K562 (cell line): ENCODE measurements at regions not wholly inside any gene's neighbourhood (a gene's known extent, or its start where the extent isn't known, plus 50 kb on each side); places are given as distances from the start of the nearest gene placed in this dataset.

Experiments used
- ATAC-seq: fragments of 200-7000 bp; cut with Tn5 transposase; 3 replicates; pipeline ENCODE4 v1.9.1; 2020; ENCODE audit warnings: moderate library complexity
- BruUV-seq: library from RNA; stranded (reverse); fragments of 400-500 nt; replicated peaks from 2 replicates; lab custom pipeline; 2021; lab: Mats Ljungman, UMichigan
- CTCF ChIA-PET: fragments of 300-600 bp; formaldehyde crosslinking; extraction: SDS; loops from one replicate; lab custom pipeline; 2021; ENCODE audit warnings: low intra/inter-chr PET ratio; lab: Yijun Ruan, JAX
- POLR2A ChIA-PET: fragments of 300-600, 350-650 bp; sonication (Branson Sonifier 250); formaldehyde crosslinking; extraction: SDS; loops from one replicate; lab custom pipeline; 2021; ENCODE audit warnings: antibody characterized with exemption, inconsistent platforms; lab: Yijun Ruan, JAX
- DNase-seq, 4 experiments: peaks; one replicate each; pipeline versions ENCODE4 v3.0.0 to v3.0.0-alpha.2; 2011 to 2018; ENCODE audit warnings: low spot score in 3 of 4, mixed read lengths in 3 of 4; ENCODE audit errors: extremely low read depth in 1 of 4
- FAIRE-seq: peaks from 2 replicates; lab custom pipeline; 2011; peaks lifted over from hg19 to GRCh38; lab: Jason Lieb, UNC
- H2AFZ ChIP-seq: 2 replicates; pipeline ENCODE4 v1.6.0; 2011; ENCODE audit warnings: low read depth, low read length, control low read depth, inconsistent platforms
- H3K27ac ChIP-seq: fragments of 200-600 bp; 3 replicates; pipeline ENCODE4 v1.8.0; 2011; ENCODE audit warnings: low read depth, mild to moderate bottlenecking, control low read depth, inconsistent platforms, low read length, moderate library complexity, mixed read lengths; ENCODE audit errors: extremely low read depth
- H3K27me3 ChIP-seq, 2 experiments: fragments of 300-600 bp in 1 of 2; 2 replicates in 1 of 2; 3 replicates in 1 of 2; pipeline versions ENCODE4 v1.6.0 to v1.8.0; 2011; ENCODE audit warnings: inconsistent platforms in 2 of 2, low read length in 2 of 2, mild to moderate bottlenecking in 1 of 2, mixed read lengths in 1 of 2, moderate library complexity in 1 of 2; ENCODE audit not compliant: control insufficient read depth in 2 of 2, insufficient read depth in 2 of 2
- H3K36me3 ChIP-seq: fragments of 300-600 bp; 3 replicates; pipeline ENCODE4 v1.8.0; 2011; ENCODE audit warnings: mild to moderate bottlenecking, low read length, inconsistent platforms; ENCODE audit not compliant: control insufficient read depth, insufficient read depth
- H3K4me1 ChIP-seq, 2 experiments: fragments of 200-600 bp in 1 of 2; replicated peaks in 1 of 2; 2 replicates in 1 of 2; 3 replicates in 1 of 2; pipeline versions ENCODE4 v1.5.1 to v1.8.0; 2011; ENCODE audit warnings: inconsistent platforms in 2 of 2, low read length in 2 of 2, mild to moderate bottlenecking in 1 of 2, mixed read lengths in 1 of 2, moderate library complexity in 1 of 2; ENCODE audit not compliant: control insufficient read depth in 2 of 2, insufficient read depth in 2 of 2
- H3K4me2 ChIP-seq: 2 replicates; pipeline ENCODE4 v1.6.1; 2011; ENCODE audit warnings: low read length, control low read depth, inconsistent platforms, mixed read lengths; ENCODE audit not compliant: insufficient read depth
- H3K4me3 ChIP-seq: fragments of 200-600 bp; sonication (generic), shearing (Covaris generic); 2 replicates; pipeline ENCODE4 v1.5.1; 2016; ENCODE audit warnings: control low read depth, inconsistent platforms
- H3K79me2 ChIP-seq: fragments of 200-600 bp; 3 replicates; pipeline ENCODE4 v1.8.0; 2011; ENCODE audit warnings: low read length, inconsistent platforms; ENCODE audit not compliant: control insufficient read depth, insufficient read depth
- H3K9ac ChIP-seq, 2 experiments: 2 replicates each; pipeline versions ENCODE4 v1.6.0 to v1.6.1; 2011; ENCODE audit warnings: low read depth in 2 of 2, low read length in 2 of 2, control low read depth in 1 of 2, inconsistent platforms in 1 of 2, mild to moderate bottlenecking in 1 of 2, mixed read lengths in 1 of 2; ENCODE audit not compliant: insufficient read depth in 1 of 2
- H3K9me1 ChIP-seq: one replicate; pipeline ENCODE4 v1.6.0; 2011; ENCODE audit warnings: inconsistent platforms, mild to moderate bottlenecking, low read length, moderate library complexity; ENCODE audit not compliant: control insufficient read depth, insufficient read depth
- H3K9me3 ChIP-seq: replicated peaks from 2 replicates; pipeline ENCODE4 v1.5.1; 2011; ENCODE audit warnings: low read depth, low read length, inconsistent platforms; ENCODE audit not compliant: control insufficient read depth, insufficient read depth
- H4K20me1 ChIP-seq: replicated peaks from 2 replicates; pipeline ENCODE4 v1.6.1; 2011; ENCODE audit warnings: low read length, inconsistent platforms, mixed read lengths; ENCODE audit not compliant: control insufficient read depth, insufficient read depth
- DMBX1 ChIP-seq: fragments of 250-450 bp; sonication (Bioruptor Pico); IDR thresholded peaks from 2 replicates; pipeline ENCODE4 v1.8.0; 2022; ENCODE audit warnings: inconsistent platforms, mild to moderate bottlenecking, moderate library complexity, borderline replicate concordance
- FOXK1 ChIP-seq: sonication (generic); formaldehyde crosslinking; IDR thresholded peaks from 2 replicates; pipeline ENCODE4 v1.8.0; 2022; ENCODE audit warnings: missing genetic modification reagents, mild to moderate bottlenecking, borderline replicate concordance
- KLF13 ChIP-seq: fragments of 450-650 bp; IDR thresholded peaks from 2 replicates; pipeline ENCODE4 v1.6.1; 2016; ENCODE audit warnings: missing genetic modification characterization, low read depth, mild to moderate bottlenecking, missing compliant biosample characterization, moderate library complexity, borderline replicate concordance
- MAFG ChIP-seq: fragments of 450-650 bp; conservative IDR thresholded peaks from 2 replicates; pipeline ENCODE4 v1.6.1; 2016; ENCODE audit warnings: missing genetic modification characterization, missing compliant biosample characterization
- MXD1 ChIP-seq: fragments of 250-450 bp; sonication (Bioruptor Pico); IDR thresholded peaks from 2 replicates; pipeline ENCODE4 v1.8.0; 2021; ENCODE audit warnings: borderline replicate concordance, mild to moderate bottlenecking, moderate library complexity; ENCODE audit not compliant: poor library complexity, severe bottlenecking
- NFYB ChIP-seq: IDR thresholded peaks from 2 replicates; pipeline ENCODE4 v1.6.1; 2011; ENCODE audit warnings: mild to moderate bottlenecking, moderate library complexity; ENCODE audit not compliant: insufficient read length; ENCODE audit errors: extremely low read depth
- RBM15 ChIP-seq: fragments of 200-400 bp; formaldehyde crosslinking; IDR thresholded peaks from 2 replicates; pipeline ENCODE4 v1.6.1; 2018; ENCODE audit warnings: mild to moderate bottlenecking, low read length, moderate library complexity; ENCODE audit not compliant: insufficient read depth
- SFPQ ChIP-seq: fragments of 200-400 bp; formaldehyde crosslinking; IDR thresholded peaks from 2 replicates; pipeline ENCODE4 v1.6.1; 2017; ENCODE audit warnings: mild to moderate bottlenecking, low read depth, low read length, moderate library complexity
- SMC3 ChIP-seq: conservative IDR thresholded peaks from 2 replicates; pipeline ENCODE4 v1.6.1; 2011; ENCODE audit warnings: low read depth, low read length, improper control_type of control experiment; ENCODE audit not compliant: insufficient read depth
- ZNF395 ChIP-seq: fragments of 200-800 bp; sonication (Bioruptor generic); IDR thresholded peaks from 2 replicates; pipeline ENCODE4 v1.6.1; 2017; ENCODE audit warnings: missing genetic modification characterization, missing compliant biosample characterization
- ZNF668 ChIP-seq: fragments of 250-450 bp; sonication (Bioruptor Pico); IDR thresholded peaks from 2 replicates; pipeline ENCODE4 v1.8.0; 2022; ENCODE audit warnings: mild to moderate bottlenecking, inconsistent platforms
- WGBS: fragments of 100-300 bp; shearing (Covaris generic); methylation state at CpG from one replicate; pipeline ENCODE4 v1.1.6; 2016; ENCODE audit warnings: low coverage, mixed read lengths; ENCODE audit not compliant: insufficient coverage; ENCODE audit errors: missing lambda C conversion rate; 5-methylcytosine and 5-hydroxymethylcytosine counted together
- in situ Hi-C: fragments of 300-500 bp; cut with MboI; formaldehyde crosslinking; loops from 4 replicates; pipeline ENCODE4 v1.15.0; 2018; ENCODE audit warnings: inconsistent platforms, mixed read lengths
- intact Hi-C: fragments of 100-400 bp; cut with micrococcal nuclease; formaldehyde crosslinking; loops from 2 replicates; pipeline ENCODE4 v1.14.2; 2022
- TF ChIP-seq, protein P1 (sequence below): fragments of 250-450 bp; sonication (Bioruptor Pico); IDR thresholded peaks from 2 replicates; pipeline ENCODE4 v1.9.0; 2021; ENCODE audit warnings: mild to moderate bottlenecking, inconsistent platforms
- TF ChIP-seq, protein P2 (sequence below), 2 experiments: fragments of 450-650 bp in 1 of 2; sonication (generic) in 1 of 2; formaldehyde crosslinking in 1 of 2; IDR thresholded peaks in 1 of 2; conservative IDR thresholded peaks in 1 of 2; 2 replicates each; pipeline versions ENCODE4 v1.6.1 to v1.8.1; 2016 to 2023; ENCODE audit warnings: mild to moderate bottlenecking in 2 of 2, moderate library complexity in 2 of 2, inconsistent platforms in 1 of 2, missing genetic modification reagents in 1 of 2

DNA sequence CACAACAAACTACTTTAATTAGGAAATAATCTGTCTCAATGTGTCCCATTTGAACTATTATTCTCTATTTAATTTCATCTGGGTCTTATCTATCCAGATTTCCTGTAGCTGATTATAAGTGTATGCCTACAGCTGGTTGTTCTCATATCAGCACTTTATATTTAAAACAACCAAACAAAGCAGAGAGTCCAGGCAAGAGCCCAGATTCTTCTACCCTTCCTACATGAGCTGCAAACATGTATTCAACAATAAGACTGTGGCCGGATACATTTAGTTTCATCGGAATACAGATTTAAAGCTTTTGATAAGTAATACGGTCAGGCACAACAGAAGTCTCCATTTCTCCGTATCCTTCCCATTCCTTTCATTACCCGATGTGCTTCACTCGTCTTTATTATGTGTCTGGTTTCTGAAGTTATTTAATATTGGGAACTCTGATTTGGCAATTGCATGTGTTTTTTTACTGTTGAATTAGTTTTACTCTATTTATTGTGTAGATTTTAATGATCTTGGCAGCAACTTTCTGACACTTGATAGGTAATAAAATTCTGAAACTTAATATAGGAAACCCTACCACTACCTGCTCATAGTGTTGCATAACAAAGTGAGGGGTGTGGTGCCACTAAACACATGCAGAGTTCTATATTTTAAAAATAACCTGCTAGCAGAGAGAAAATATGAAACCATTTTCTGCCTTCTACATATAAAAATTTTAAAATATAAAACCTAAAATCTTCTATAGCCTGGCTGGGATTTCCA, 653.5 kb upstream of the PTCHD4 start:
- no TSS peak for BruUV-seq
- no peak overlapping the region for H3K4me3 ChIP-seq
- DNase-seq (no peak), FAIRE-seq (no peak), ATAC-seq (no peak)
- H3K27me3 ChIP-seq: no peaks in the 10 kb centered on the region
- H3K9me3 ChIP-seq: no peaks in the 10 kb centered on the region
- no peak overlapping the region for H2AFZ ChIP-seq
- H3K27ac ChIP-seq: no peak overlapping the region
- intact Hi-C loops: no loop called here
- no peaks in the 10 kb centered on the region for H3K9me1 ChIP-seq
- 7% methylated on average over 6 of the region's 6 CpGs for WGBS
- no peaks in the 10 kb centered on the region for H3K4me1 ChIP-seq
- ChIA-PET CTCF (no interaction called here), POLR2A (no interaction called here)
- no peak overlapping the region for H3K9ac ChIP-seq
- in situ Hi-C loops: no loop called here
- no peaks in the 10 kb centered on the region for H4K20me1 ChIP-seq
- no peak overlapping the region for H3K4me2 ChIP-seq
- H3K79me2 ChIP-seq: no peaks in the 10 kb centered on the region
- H3K36me3 ChIP-seq: no peaks in the 10 kb centered on the region
- no peak for TF ChIP-seq SFPQ
- TF ChIP-seq SMC3: no peak
- no peak for TF ChIP-seq MAFG (tag)
- no peak for TF ChIP-seq KLF13 (tag)
- TF ChIP-seq NFYB: no peak
- TF ChIP-seq ZNF668 (CRISPR knock-in tag): no peak
- no peak for TF ChIP-seq ZNF395 (CRISPR knock-in tag)
- TF ChIP-seq FOXK1 (CRISPR knock-in tag): no peak
- no peak for TF ChIP-seq DMBX1 (CRISPR knock-in tag)
- TF ChIP-seq, protein P1, sequence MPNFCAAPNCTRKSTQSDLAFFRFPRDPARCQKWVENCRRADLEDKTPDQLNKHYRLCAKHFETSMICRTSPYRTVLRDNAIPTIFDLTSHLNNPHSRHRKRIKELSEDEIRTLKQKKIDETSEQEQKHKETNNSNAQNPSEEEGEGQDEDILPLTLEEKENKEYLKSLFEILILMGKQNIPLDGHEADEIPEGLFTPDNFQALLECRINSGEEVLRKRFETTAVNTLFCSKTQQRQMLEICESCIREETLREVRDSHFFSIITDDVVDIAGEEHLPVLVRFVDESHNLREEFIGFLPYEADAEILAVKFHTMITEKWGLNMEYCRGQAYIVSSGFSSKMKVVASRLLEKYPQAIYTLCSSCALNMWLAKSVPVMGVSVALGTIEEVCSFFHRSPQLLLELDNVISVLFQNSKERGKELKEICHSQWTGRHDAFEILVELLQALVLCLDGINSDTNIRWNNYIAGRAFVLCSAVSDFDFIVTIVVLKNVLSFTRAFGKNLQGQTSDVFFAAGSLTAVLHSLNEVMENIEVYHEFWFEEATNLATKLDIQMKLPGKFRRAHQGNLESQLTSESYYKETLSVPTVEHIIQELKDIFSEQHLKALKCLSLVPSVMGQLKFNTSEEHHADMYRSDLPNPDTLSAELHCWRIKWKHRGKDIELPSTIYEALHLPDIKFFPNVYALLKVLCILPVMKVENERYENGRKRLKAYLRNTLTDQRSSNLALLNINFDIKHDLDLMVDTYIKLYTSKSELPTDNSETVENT (CRISPR knock-in tag): no peak
- no peak for TF ChIP-seq RBM15
- no peak for TF ChIP-seq MXD1
- TF ChIP-seq, protein P2, sequence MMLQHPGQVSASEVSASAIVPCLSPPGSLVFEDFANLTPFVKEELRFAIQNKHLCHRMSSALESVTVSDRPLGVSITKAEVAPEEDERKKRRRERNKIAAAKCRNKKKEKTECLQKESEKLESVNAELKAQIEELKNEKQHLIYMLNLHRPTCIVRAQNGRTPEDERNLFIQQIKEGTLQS (IDR thresholded peaks at IDR 0.05): no peak
- TF ChIP-seq, protein P2 (CRISPR knock-in tag; conservative IDR thresholded peaks at IDR 0.05): no peak
